K562 (cell line): ENCODE measurements at regions not wholly inside any gene's neighbourhood (a gene's known extent, or its start where the extent isn't known, plus 50 kb on each side); places are given as distances from the start of the nearest gene placed in this dataset.

ENCODE experiments used
- ATAC-seq: fragments of 200-7000 bp; cut with Tn5 transposase; 3 replicates; pipeline ENCODE4 v1.9.1; 2020; ENCODE audit warnings: moderate library complexity
- BruUV-seq: library from RNA; stranded (reverse); fragments of 400-500 nt; replicated peaks from 2 replicates; lab custom pipeline; 2021; lab: Mats Ljungman, UMichigan
- CTCF ChIA-PET: fragments of 300-600 bp; formaldehyde crosslinking; extraction: SDS; loops from one replicate; lab custom pipeline; 2021; ENCODE audit warnings: low intra/inter-chr PET ratio; lab: Yijun Ruan, JAX
- POLR2A ChIA-PET: fragments of 300-600, 350-650 bp; sonication (Branson Sonifier 250); formaldehyde crosslinking; extraction: SDS; loops from one replicate; lab custom pipeline; 2021; ENCODE audit warnings: antibody characterized with exemption, inconsistent platforms; lab: Yijun Ruan, JAX
- DNase-seq, 4 experiments: peaks; one replicate each; pipeline versions ENCODE4 v3.0.0 to v3.0.0-alpha.2; 2011 to 2018; ENCODE audit warnings: low spot score in 3 of 4, mixed read lengths in 3 of 4; ENCODE audit errors: extremely low read depth in 1 of 4
- FAIRE-seq: peaks from 2 replicates; lab custom pipeline; 2011; peaks lifted over from hg19 to GRCh38; lab: Jason Lieb, UNC
- H2AFZ ChIP-seq: 2 replicates; pipeline ENCODE4 v1.6.0; 2011; ENCODE audit warnings: low read depth, low read length, control low read depth, inconsistent platforms
- H3K27ac ChIP-seq: fragments of 200-600 bp; 3 replicates; pipeline ENCODE4 v1.8.0; 2011; ENCODE audit warnings: low read depth, mild to moderate bottlenecking, control low read depth, inconsistent platforms, low read length, moderate library complexity, mixed read lengths; ENCODE audit errors: extremely low read depth
- H3K27me3 ChIP-seq, 2 experiments: fragments of 300-600 bp in 1 of 2; 2 replicates in 1 of 2; 3 replicates in 1 of 2; pipeline versions ENCODE4 v1.6.0 to v1.8.0; 2011; ENCODE audit warnings: inconsistent platforms in 2 of 2, low read length in 2 of 2, mild to moderate bottlenecking in 1 of 2, mixed read lengths in 1 of 2, moderate library complexity in 1 of 2; ENCODE audit not compliant: control insufficient read depth in 2 of 2, insufficient read depth in 2 of 2
- H3K36me3 ChIP-seq: fragments of 300-600 bp; 3 replicates; pipeline ENCODE4 v1.8.0; 2011; ENCODE audit warnings: mild to moderate bottlenecking, low read length, inconsistent platforms; ENCODE audit not compliant: control insufficient read depth, insufficient read depth
- H3K4me1 ChIP-seq, 2 experiments: fragments of 200-600 bp in 1 of 2; replicated peaks in 1 of 2; 2 replicates in 1 of 2; 3 replicates in 1 of 2; pipeline versions ENCODE4 v1.5.1 to v1.8.0; 2011; ENCODE audit warnings: inconsistent platforms in 2 of 2, low read length in 2 of 2, mild to moderate bottlenecking in 1 of 2, mixed read lengths in 1 of 2, moderate library complexity in 1 of 2; ENCODE audit not compliant: control insufficient read depth in 2 of 2, insufficient read depth in 2 of 2
- H3K4me2 ChIP-seq: 2 replicates; pipeline ENCODE4 v1.6.1; 2011; ENCODE audit warnings: low read length, control low read depth, inconsistent platforms, mixed read lengths; ENCODE audit not compliant: insufficient read depth
- H3K4me3 ChIP-seq: fragments of 200-600 bp; sonication (generic), shearing (Covaris generic); 2 replicates; pipeline ENCODE4 v1.5.1; 2016; ENCODE audit warnings: control low read depth, inconsistent platforms
- H3K79me2 ChIP-seq: fragments of 200-600 bp; 3 replicates; pipeline ENCODE4 v1.8.0; 2011; ENCODE audit warnings: low read length, inconsistent platforms; ENCODE audit not compliant: control insufficient read depth, insufficient read depth
- H3K9ac ChIP-seq, 2 experiments: 2 replicates each; pipeline versions ENCODE4 v1.6.0 to v1.6.1; 2011; ENCODE audit warnings: low read depth in 2 of 2, low read length in 2 of 2, control low read depth in 1 of 2, inconsistent platforms in 1 of 2, mild to moderate bottlenecking in 1 of 2, mixed read lengths in 1 of 2; ENCODE audit not compliant: insufficient read depth in 1 of 2
- H3K9me1 ChIP-seq: one replicate; pipeline ENCODE4 v1.6.0; 2011; ENCODE audit warnings: inconsistent platforms, mild to moderate bottlenecking, low read length, moderate library complexity; ENCODE audit not compliant: control insufficient read depth, insufficient read depth
- H3K9me3 ChIP-seq: replicated peaks from 2 replicates; pipeline ENCODE4 v1.5.1; 2011; ENCODE audit warnings: low read depth, low read length, inconsistent platforms; ENCODE audit not compliant: control insufficient read depth, insufficient read depth
- H4K20me1 ChIP-seq: replicated peaks from 2 replicates; pipeline ENCODE4 v1.6.1; 2011; ENCODE audit warnings: low read length, inconsistent platforms, mixed read lengths; ENCODE audit not compliant: control insufficient read depth, insufficient read depth
- BRD9 ChIP-seq: fragments of 450-650 bp; IDR thresholded peaks from 2 replicates; pipeline ENCODE4 v1.6.1; 2018; ENCODE audit warnings: low read depth; ENCODE audit not compliant: partially characterized antibody
- CCAR2 ChIP-seq: fragments of 200-400 bp; formaldehyde crosslinking; IDR thresholded peaks from 2 replicates; pipeline ENCODE4 v1.6.1; 2017; ENCODE audit warnings: mild to moderate bottlenecking, low read depth, low read length
- GTF2E2 ChIP-seq: fragments of 200-800 bp; sonication (Bioruptor generic); IDR thresholded peaks from 2 replicates; pipeline ENCODE4 v1.6.1; 2016; ENCODE audit warnings: missing genetic modification characterization, missing compliant biosample characterization
- NFE2L1 ChIP-seq: fragments of 450-650 bp; IDR thresholded peaks from 2 replicates; pipeline ENCODE4 v1.6.1; 2016; ENCODE audit warnings: missing genetic modification characterization, low read depth, mild to moderate bottlenecking, missing compliant biosample characterization, moderate library complexity, borderline replicate concordance
- NR4A1 ChIP-seq, 2 experiments: fragments of 250-450 bp in 1 of 2; fragments of 450-650 bp in 1 of 2; sonication (Bioruptor Pico) in 1 of 2; IDR thresholded peaks; 2 replicates each; pipeline versions ENCODE4 v1.4.0 to v1.6.1; 2016 to 2020; ENCODE audit warnings: mild to moderate bottlenecking in 2 of 2, missing compliant biosample characterization in 1 of 2, missing genetic modification characterization in 1 of 2, moderate library complexity in 1 of 2
- PCBP2 ChIP-seq: fragments of 200-400 bp; formaldehyde crosslinking; IDR thresholded peaks from 2 replicates; pipeline ENCODE4 v1.6.1; 2018; ENCODE audit warnings: low read length, low read depth, mild to moderate bottlenecking, moderate library complexity; ENCODE audit not compliant: poor library complexity, severe bottlenecking
- SMARCE1 ChIP-seq: fragments of 450-650 bp; IDR thresholded peaks from 2 replicates; pipeline ENCODE4 v1.7.1; 2016; ENCODE audit warnings: mild to moderate bottlenecking
- STAT5B ChIP-seq: fragments of 250-450 bp; sonication (Bioruptor Pico); IDR thresholded peaks from 2 replicates; pipeline ENCODE4 v1.8.0; 2021; ENCODE audit warnings: mild to moderate bottlenecking, inconsistent platforms
- TCF7 ChIP-seq: sonication (generic); IDR thresholded peaks from 2 replicates; pipeline ENCODE4 v1.6.1; 2016; ENCODE audit warnings: antibody characterized with exemption, borderline replicate concordance
- ZBTB7A ChIP-seq: IDR thresholded peaks from 2 replicates; pipeline ENCODE4 v1.6.1; 2011; ENCODE audit warnings: low read depth, mild to moderate bottlenecking, low read length, moderate library complexity, borderline replicate concordance; ENCODE audit not compliant: control insufficient read depth
- ZNF764 ChIP-seq: fragments of 250-450 bp; sonication (Bioruptor Pico); IDR thresholded peaks from 2 replicates; pipeline ENCODE4 v1.4.0; 2020; ENCODE audit warnings: low read depth, mild to moderate bottlenecking, moderate library complexity
- WGBS: fragments of 100-300 bp; shearing (Covaris generic); methylation state at CpG from one replicate; pipeline ENCODE4 v1.1.6; 2016; ENCODE audit warnings: low coverage, mixed read lengths; ENCODE audit not compliant: insufficient coverage; ENCODE audit errors: missing lambda C conversion rate; 5-methylcytosine and 5-hydroxymethylcytosine counted together
- in situ Hi-C: fragments of 300-500 bp; cut with MboI; formaldehyde crosslinking; loops from 4 replicates; pipeline ENCODE4 v1.15.0; 2018; ENCODE audit warnings: inconsistent platforms, mixed read lengths
- intact Hi-C: fragments of 100-400 bp; cut with micrococcal nuclease; formaldehyde crosslinking; loops from 2 replicates; pipeline ENCODE4 v1.14.2; 2022
- TF ChIP-seq, protein P1 (sequence below): sonication (generic); formaldehyde crosslinking; IDR thresholded peaks from 2 replicates; pipeline ENCODE4 v1.8.0; 2023; ENCODE audit warnings: mild to moderate bottlenecking, missing genetic modification reagents
- TF ChIP-seq, protein P2 (sequence below): fragments of 450-650 bp; IDR thresholded peaks from 2 replicates; pipeline ENCODE4 v1.6.1; 2016; ENCODE audit warnings: borderline replicate concordance

DNA sequence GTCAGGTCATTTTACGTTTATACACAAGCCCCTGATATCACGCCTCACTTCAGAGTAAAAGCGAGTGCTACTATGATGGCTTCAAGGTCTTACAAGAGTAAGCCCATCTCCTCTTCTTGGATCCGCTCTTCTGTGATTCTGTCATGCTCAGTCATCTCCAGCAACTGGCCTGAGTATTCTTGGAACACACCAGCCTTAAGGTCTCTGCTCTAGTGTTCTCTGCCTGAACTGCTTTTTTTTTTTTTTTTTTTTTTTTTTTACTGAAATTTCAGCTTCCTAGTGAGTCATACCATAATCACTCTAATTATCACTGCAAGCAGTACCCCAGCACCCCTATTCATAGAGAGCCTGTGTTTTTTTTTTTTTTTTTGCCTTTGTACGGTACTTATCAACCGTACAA, 1228.9 kb downstream of the CNTNAP5 start:
- CTCF ChIA-PET = no interaction called here
- Histone ChIP-seq H3K4me1 (no peaks in the 10 kb centered on the region), H3K4me3 (no peak overlapping the region), H3K9ac (no peak overlapping the region), H2AFZ (no peak overlapping the region), H3K27me3 (no peaks in the 10 kb centered on the region), H3K4me2 (no peak overlapping the region), H3K36me3 (no peaks in the 10 kb centered on the region), H3K27ac (no peak overlapping the region), H3K9me3 (no peaks in the 10 kb centered on the region), H4K20me1 (no peaks in the 10 kb centered on the region), H3K9me1 (no peaks in the 10 kb centered on the region), H3K79me2 (no peaks in the 10 kb centered on the region)
- DNase-seq = no peak
- intact Hi-C loops = no loop called here
- BruUV-seq = no TSS peak
- POLR2A ChIA-PET = no interaction called here
- WGBS = 0% methylated on average over 5 of the region's 6 CpGs
- no peak for FAIRE-seq
- in situ Hi-C loops = no loop called here
- no peak for ATAC-seq
- TF ChIP-seq STAT5B (CRISPR knock-in tag) (no peak), NFE2L1 (tag) (no peak), TCF7 (no peak), SMARCE1 (no peak), CCAR2 (no peak), PCBP2 (no peak), ZNF764 (no peak), NR4A1 (CRISPR knock-in tag; IDR thresholded peaks at IDR 0.05) (no peak), NR4A1 (tag; IDR thresholded peaks at IDR 0.05) (no peak), BRD9 (no peak), ZBTB7A (no peak), GTF2E2 (no peak)
- TF ChIP-seq, protein P1, sequence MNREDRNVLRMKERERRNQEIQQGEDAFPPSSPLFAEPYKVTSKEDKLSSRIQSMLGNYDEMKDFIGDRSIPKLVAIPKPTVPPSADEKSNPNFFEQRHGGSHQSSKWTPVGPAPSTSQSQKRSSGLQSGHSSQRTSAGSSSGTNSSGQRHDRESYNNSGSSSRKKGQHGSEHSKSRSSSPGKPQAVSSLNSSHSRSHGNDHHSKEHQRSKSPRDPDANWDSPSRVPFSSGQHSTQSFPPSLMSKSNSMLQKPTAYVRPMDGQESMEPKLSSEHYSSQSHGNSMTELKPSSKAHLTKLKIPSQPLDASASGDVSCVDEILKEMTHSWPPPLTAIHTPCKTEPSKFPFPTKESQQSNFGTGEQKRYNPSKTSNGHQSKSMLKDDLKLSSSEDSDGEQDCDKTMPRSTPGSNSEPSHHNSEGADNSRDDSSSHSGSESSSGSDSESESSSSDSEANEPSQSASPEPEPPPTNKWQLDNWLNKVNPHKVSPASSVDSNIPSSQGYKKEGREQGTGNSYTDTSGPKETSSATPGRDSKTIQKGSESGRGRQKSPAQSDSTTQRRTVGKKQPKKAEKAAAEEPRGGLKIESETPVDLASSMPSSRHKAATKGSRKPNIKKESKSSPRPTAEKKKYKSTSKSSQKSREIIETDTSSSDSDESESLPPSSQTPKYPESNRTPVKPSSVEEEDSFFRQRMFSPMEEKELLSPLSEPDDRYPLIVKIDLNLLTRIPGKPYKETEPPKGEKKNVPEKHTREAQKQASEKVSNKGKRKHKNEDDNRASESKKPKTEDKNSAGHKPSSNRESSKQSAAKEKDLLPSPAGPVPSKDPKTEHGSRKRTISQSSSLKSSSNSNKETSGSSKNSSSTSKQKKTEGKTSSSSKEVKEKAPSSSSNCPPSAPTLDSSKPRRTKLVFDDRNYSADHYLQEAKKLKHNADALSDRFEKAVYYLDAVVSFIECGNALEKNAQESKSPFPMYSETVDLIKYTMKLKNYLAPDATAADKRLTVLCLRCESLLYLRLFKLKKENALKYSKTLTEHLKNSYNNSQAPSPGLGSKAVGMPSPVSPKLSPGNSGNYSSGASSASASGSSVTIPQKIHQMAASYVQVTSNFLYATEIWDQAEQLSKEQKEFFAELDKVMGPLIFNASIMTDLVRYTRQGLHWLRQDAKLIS (CRISPR knock-in tag) = no peak
- TF ChIP-seq, protein P2, sequence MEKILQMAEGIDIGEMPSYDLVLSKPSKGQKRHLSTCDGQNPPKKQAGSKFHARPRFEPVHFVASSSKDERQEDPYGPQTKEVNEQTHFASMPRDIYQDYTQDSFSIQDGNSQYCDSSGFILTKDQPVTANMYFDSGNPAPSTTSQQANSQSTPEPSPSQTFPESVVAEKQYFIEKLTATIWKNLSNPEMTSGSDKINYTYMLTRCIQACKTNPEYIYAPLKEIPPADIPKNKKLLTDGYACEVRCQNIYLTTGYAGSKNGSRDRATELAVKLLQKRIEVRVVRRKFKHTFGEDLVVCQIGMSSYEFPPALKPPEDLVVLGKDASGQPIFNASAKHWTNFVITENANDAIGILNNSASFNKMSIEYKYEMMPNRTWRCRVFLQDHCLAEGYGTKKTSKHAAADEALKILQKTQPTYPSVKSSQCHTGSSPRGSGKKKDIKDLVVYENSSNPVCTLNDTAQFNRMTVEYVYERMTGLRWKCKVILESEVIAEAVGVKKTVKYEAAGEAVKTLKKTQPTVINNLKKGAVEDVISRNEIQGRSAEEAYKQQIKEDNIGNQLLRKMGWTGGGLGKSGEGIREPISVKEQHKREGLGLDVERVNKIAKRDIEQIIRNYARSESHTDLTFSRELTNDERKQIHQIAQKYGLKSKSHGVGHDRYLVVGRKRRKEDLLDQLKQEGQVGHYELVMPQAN = no peak
